ENCODE measurements at regions not wholly inside any gene's neighbourhood (a gene's known extent, or its start where the extent isn't known, plus 50 kb on each side); places are given as distances from the start of the nearest gene placed in this dataset.

DNA sequence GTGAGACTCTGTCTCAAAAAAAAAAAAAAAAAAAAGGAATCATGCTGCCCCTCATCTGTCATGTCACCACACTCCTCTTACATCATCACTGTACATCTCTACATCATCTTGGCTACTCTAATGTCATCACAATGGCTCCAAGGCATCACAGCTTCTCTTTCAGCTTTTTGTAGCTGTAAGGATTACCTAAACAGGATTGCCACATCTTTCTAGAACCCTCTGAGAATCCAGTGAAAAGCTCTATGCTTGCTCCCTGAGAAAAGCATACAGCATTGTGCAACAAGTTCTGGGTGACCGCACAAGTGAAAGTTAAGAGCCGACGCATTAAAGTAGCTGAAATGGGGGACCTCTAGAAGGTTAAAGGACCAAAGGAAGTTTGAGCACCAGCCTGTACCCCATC, 272.5 kb downstream of the C12orf50 start:
- TF ChIP-seq POLR2AphosphoS5 (IDR thresholded peaks at IDR 0.05; ENCODE audit: low read depth, low read length), result no peak
- TF ChIP-seq POLR2A (IDR thresholded peaks at IDR 0.05; ENCODE audit: low read depth, low read length), result no peak
- TF ChIP-seq TAF1 (IDR thresholded peaks at IDR 0.05; ENCODE audit: low read depth, low read length), result no peak

Data from GM12891 (cell line).